Vagina (tissue), 2 donors: ENCODE measurements at regions not wholly inside any gene's neighbourhood (a gene's known extent, or its start where the extent isn't known, plus 50 kb on each side); places are given as distances from the start of the nearest gene placed in this dataset.

Experiments
- DNase-seq, 2 donors: peaks; one replicate each; pipeline ENCODE4 v3.0.0-alpha.2; 2017; ENCODE audit errors: extremely low spot score in 2 of 2
- H3K27ac ChIP-seq: fragments of 200-600 bp; sonication (generic); one replicate; pipeline ENCODE4 v1.5.1; 2019
- H3K27me3 ChIP-seq: fragments of 200-600 bp; sonication (generic); one replicate; pipeline ENCODE4 v1.5.1; 2019
- H3K36me3 ChIP-seq, 2 donors: fragments of 200-600 bp; sonication (generic); one replicate each; pipeline ENCODE4 v1.5.1; 2017 to 2019
- H3K4me1 ChIP-seq: fragments of 200-600 bp; sonication (generic); one replicate; pipeline ENCODE4 v1.5.1; 2019
- H3K4me3 ChIP-seq, 2 donors: fragments of 200-600 bp; sonication (generic); 1 replicate in 1 of 2; 2 replicates in 1 of 2; pipeline ENCODE4 v1.5.1; 2016 to 2019
- H3K9me3 ChIP-seq: fragments of 200-600 bp; sonication (generic); one replicate; pipeline ENCODE4 v1.5.1; 2019
- CTCF ChIP-seq, 3 experiments: fragments of 450-650 bp in 2 of 3; fragments of 200-600 bp in 1 of 3; sonication (generic) in 1 of 3; IDR thresholded peaks; one replicate each; pipeline ENCODE4 v1.5.1; 2017 to 2019; ENCODE audit warnings: antibody characterized with exemption in 3 of 3, mild to moderate bottlenecking in 2 of 3, moderate library complexity in 2 of 3
- POLR2A ChIP-seq, 2 donors: fragments of 450-650 bp; IDR thresholded peaks; one replicate each; pipeline ENCODE4 v1.6.1; 2017; ENCODE audit warnings: antibody characterized with exemption in 2 of 2, mild to moderate bottlenecking in 2 of 2, moderate library complexity in 2 of 2
- POLR2AphosphoS5 ChIP-seq, 2 donors: sonication (generic); formaldehyde crosslinking; IDR thresholded peaks; one replicate each; pipeline ENCODE4 v1.9.0; 2017; ENCODE audit warnings: antibody characterized with exemption in 2 of 2, mild to moderate bottlenecking in 2 of 2, low read depth in 1 of 2; ENCODE audit not compliant: insufficient read depth in 1 of 2
- intact Hi-C: fragments of 100-400 bp; cut with DNase I; formaldehyde crosslinking; loops from one replicate; pipeline ENCODE4 v1.15.1; 2023

- TF ChIP-seq CTCF (IDR thresholded peaks at IDR 0.05) (no peak), POLR2A (IDR thresholded peaks at IDR 0.05) (no peak), POLR2AphosphoS5 (IDR thresholded peaks at IDR 0.05; ENCODE audit: insufficient read depth in 1 of 2, low read depth in 1 of 2) (no peak)
- DNase-seq: no peak
- intact Hi-C loops: no loop called here
- Histone ChIP-seq H3K27me3 (no peaks in the 10 kb centered on the region), H3K4me1 (no peaks in the 10 kb centered on the region), H3K4me3 (no peak overlapping the region), H3K9me3 (no peaks in the 10 kb centered on the region), H3K36me3 (no peaks in the 10 kb centered on the region), H3K27ac (no peak overlapping the region)
Measured at GRCh38 chr14:46306267-46306666, 345.3 kb downstream of the RPL10L start.

DNA sequence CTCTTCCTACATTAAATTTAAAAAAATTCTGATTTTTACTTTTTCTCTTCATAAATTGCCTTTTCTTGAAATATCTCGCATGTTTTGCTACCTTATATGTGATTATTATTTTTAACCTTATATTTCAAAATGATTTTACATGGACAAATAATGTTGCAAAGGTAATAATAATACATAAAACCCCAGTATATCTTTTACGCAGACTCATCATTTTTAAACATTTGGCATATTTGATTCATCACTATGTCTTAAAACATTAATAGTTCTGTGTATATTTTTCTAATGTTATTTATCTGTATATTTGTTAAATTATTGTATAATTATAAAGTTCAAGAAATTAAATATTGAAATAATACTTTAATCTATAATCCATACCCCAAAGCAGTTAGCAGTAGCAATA is 350.8 kb downstream of the RPL10L start:
- intact Hi-C loops: no loop called here
- Histone ChIP-seq H3K27ac (no peak overlapping the region), H3K36me3 (no peaks in the 10 kb centered on the region), H3K9me3 (no peaks in the 10 kb centered on the region), H3K4me3 (no peak overlapping the region), H3K27me3 (no peaks in the 10 kb centered on the region), H3K4me1 (no peaks in the 10 kb centered on the region)
- DNase-seq: no peak
- no peak for TF ChIP-seq POLR2AphosphoS5 (IDR thresholded peaks at IDR 0.05; ENCODE audit: insufficient read depth in 1 of 2, low read depth in 1 of 2)
- no peak for TF ChIP-seq POLR2A (IDR thresholded peaks at IDR 0.05)
- TF ChIP-seq CTCF (IDR thresholded peaks at IDR 0.05): no peak

DNA sequence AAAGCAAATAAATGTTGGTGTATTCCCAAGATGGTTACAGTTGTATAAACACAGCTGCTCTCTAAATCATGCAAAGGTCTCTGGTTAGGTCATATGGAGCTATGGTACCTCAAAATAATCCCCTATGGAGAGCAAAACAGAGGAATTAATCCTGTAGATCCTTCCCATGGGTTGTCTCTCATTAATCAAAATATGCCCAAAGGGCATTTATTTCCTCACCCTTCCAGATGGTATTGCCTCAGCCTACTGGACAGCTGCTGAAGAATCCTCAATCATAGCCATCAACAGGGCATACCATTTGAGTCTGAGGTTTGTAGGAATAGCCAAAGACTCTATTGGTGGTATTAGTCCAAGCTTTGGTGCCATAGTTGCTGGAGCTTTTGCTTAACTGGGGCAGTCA is 360.9 kb downstream of the RPL10L start:
- TF ChIP-seq POLR2A (IDR thresholded peaks at IDR 0.05) (no peak), CTCF (IDR thresholded peaks at IDR 0.05) (no peak), POLR2AphosphoS5 (IDR thresholded peaks at IDR 0.05; ENCODE audit: insufficient read depth in 1 of 2, low read depth in 1 of 2) (no peak)
- H3K9me3 ChIP-seq: peaks cover 4% of the 10 kb centered on the region
- no peak overlapping the region for H3K27ac ChIP-seq
- H3K4me1 ChIP-seq: no peaks in the 10 kb centered on the region
- intact Hi-C loops: no loop called here
- DNase-seq: no peak
- no peak overlapping the region for H3K4me3 ChIP-seq
- H3K27me3 ChIP-seq: no peaks in the 10 kb centered on the region
- no peaks in the 10 kb centered on the region for H3K36me3 ChIP-seq

DNA sequence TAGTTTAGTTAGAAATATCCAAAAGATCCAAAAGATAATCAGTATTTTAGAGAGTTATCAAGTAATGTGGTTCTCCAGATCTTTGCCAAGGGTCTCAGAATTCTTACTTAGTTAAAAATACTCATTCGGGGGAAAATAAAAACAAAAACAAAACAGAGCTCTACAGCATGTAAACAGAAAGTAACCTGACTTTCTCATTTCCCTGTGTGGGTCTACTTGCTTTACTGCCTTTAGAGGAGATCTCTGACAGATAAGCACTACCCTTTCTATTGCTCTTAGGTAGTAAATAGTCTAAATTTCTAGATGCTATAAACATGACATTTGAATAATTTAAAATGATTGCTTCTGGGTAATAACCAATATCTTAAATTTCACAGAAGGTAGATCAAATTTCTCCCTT is 371.8 kb downstream of the RPL10L start:
- no peak overlapping the region for H3K4me3 ChIP-seq
- H3K4me1 ChIP-seq: no peaks in the 10 kb centered on the region
- no peak for DNase-seq
- no peaks in the 10 kb centered on the region for H3K27me3 ChIP-seq
- no peaks in the 10 kb centered on the region for H3K9me3 ChIP-seq
- H3K36me3 ChIP-seq: no peaks in the 10 kb centered on the region
- TF ChIP-seq POLR2A (IDR thresholded peaks at IDR 0.05) (no peak), POLR2AphosphoS5 (IDR thresholded peaks at IDR 0.05; ENCODE audit: insufficient read depth in 1 of 2, low read depth in 1 of 2) (no peak), CTCF (IDR thresholded peaks at IDR 0.05) (no peak)
- intact Hi-C loops: no loop called here
- H3K27ac ChIP-seq: no peak overlapping the region

DNA sequence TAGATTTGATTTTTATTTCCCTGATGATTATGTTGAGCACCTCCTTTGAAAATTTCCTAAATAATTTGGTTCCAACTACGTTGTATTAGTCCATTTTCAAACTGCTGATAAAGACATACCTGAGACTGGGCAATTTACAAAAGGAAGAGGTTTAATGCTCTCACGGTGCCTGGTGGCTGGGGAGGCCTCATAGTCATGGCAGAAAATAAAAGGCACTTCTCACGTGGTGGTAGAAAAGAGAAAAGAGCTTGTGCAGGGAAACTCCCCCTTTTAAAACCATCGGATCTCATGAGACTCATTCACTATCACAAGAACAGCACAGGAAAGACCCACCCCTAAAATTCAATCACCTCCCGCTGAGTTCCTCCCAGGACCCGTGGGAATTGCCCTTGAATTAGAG is 372.3 kb downstream of the RPL10L start:
- no peaks in the 10 kb centered on the region for H3K9me3 ChIP-seq
- TF ChIP-seq POLR2A (IDR thresholded peaks at IDR 0.05): no peak
- TF ChIP-seq POLR2AphosphoS5 (IDR thresholded peaks at IDR 0.05; ENCODE audit: insufficient read depth in 1 of 2, low read depth in 1 of 2): no peak
- TF ChIP-seq CTCF (IDR thresholded peaks at IDR 0.05): no peak
- no peaks in the 10 kb centered on the region for H3K36me3 ChIP-seq
- intact Hi-C loops: no loop called here
- no peak for DNase-seq
- no peak overlapping the region for H3K27ac ChIP-seq
- H3K4me3 ChIP-seq: no peak overlapping the region
- no peaks in the 10 kb centered on the region for H3K4me1 ChIP-seq
- no peaks in the 10 kb centered on the region for H3K27me3 ChIP-seq
